ENCODE measurements at regions not wholly inside any gene's neighbourhood (a gene's known extent, or its start where the extent isn't known, plus 50 kb on each side); places are given as distances from the start of the nearest gene placed in this dataset.

DNA sequence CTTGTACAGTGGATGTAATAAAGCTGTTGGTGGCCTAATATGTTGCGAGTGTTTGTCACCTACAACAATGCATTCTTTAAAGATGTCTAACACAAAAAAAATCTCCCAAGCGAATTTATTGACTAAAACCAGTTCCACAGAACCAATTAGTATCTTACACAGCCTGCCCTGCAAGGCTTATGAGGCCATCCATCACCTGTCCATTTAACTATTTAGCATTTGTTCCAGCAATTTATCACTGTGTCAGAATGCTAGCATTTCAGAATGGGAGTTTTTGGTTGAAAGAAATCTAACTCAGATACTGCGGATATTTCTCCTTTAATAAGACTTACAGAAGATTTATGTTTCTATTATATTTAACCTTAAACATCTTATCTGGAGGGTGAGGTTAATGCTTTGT, 831.1 kb upstream of the PRMT6 start:
- TF ChIP-seq CTCF (IDR thresholded peaks at IDR 0.05; ENCODE audit: poor library complexity) (no peak), EZH2phosphoT487 (IDR thresholded peaks at IDR 0.05; ENCODE audit: low read depth, severe bottlenecking, unreplicated experiment) (no peak)
